ENCODE measurements at regions not wholly inside any gene's neighbourhood (a gene's known extent, or its start where the extent isn't known, plus 50 kb on each side); places are given as distances from the start of the nearest gene placed in this dataset.

DNA sequence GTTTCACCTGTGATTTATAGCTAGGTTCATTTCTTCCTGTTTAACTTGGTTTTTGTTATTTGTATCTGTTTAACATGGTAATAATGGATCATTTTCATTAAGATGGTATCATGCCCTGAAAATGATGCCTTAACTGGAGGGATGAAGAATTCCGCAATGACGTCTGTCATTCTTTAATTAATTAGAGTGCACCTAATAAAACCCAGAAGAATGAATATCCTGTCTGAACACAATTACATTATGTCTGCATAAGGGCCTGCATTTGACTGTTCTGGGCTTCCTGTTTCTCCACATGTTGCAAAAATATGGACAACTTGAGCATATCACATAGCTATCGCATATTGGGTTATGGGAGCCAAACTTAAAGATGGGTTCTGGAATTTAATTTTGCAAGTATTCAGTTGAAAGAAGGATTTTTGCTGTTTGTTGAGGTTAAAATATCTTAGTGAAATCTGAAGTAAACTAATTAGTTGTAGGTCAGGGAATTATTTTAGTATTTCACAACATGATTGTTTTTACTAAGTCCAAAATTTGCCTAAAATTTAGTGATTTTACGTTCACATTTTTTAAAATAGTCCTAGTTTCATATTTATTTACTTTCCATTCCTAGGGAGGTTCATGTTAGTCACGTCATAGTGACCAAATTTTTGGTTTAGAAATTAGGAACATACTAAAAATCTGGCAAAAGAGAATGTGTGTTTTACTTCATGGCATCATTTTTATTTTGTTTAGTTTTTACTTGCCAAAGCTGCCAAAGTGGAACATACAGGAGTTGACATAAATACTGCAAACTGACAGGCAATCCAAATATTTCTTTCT lies 321.0 kb upstream of the TGFBR2 start (continued):
- TF ChIP-seq POLR2A (IDR thresholded peaks at IDR 0.05; ENCODE audit: low read depth, low read length), result no peak

DNA sequence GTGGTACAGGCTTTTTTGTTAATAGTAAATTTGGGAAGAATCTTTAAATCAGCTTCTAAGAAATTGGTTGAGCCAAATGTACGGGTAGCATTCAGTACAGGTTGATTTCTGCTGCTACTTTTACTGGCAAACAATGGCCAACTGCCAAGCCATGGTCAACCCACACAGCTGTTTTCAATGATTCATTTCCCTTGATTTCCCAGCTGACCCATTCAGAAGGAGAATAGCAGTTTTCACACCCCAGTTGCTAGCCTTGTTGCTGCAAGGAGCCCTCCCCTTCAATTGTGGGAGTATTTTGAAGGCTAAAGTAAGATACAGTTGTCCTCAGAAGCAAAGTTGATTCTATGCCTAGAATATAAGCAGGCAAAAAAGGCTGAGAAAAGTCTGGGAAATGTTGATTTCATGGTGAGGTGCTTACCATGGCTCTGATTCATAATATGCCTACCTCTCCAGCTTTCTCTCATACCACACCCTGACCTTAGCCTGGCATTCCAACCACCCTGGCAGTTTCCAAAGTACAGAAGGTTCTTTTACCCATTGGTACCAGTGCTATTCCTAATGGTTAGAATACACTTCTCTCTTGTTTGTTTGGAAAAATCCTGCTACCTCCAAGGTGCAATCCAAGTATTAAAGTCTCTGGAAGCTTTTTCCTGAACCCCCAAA lies 320.3 kb upstream of the TGFBR2 start:
- H2AFZ ChIP-seq (replicated peaks; ENCODE audit: low read length, poor library complexity), result no peak overlapping the region
- H2AK9ac ChIP-seq (replicated peaks; ENCODE audit: low read depth, low read length, poor library complexity), result no peak overlapping the region
- ChIA-PET CTCF (interaction anchor here (1.2 kb wide), 1 partner anchor 33 kb away, joined by 4 read pairs; no protein-coding TSS in a partner anchor), POLR2A (ENCODE audit: unreplicated experiment) (no interaction called here)
- H3K18ac ChIP-seq (ENCODE audit: low read depth, low read length), result peak overlapping the region; percentile 66
- intact Hi-C loops (cut with micrococcal nuclease) (loop anchor here (5.0 kb wide), 2 partner anchors 131 to 321 kb away; partner anchors contain the start of gene TGFBR2), in situ Hi-C loops (cut with MboI; ENCODE audit: low sequenced_read_pairs) (no loop called here), dilution Hi-C loops (cut with HindIII; ENCODE audit: low sequenced_read_pairs, unreplicated experiment) (no loop called here)
- TF ChIP-seq MAFK (IDR thresholded peaks at IDR 0.05; ENCODE audit: low read depth, low read length), result 0 out of 2 replicates have a peak, but pooled peaks have one; percentile 1
- TF ChIP-seq RFX5 (IDR thresholded peaks at IDR 0.05; ENCODE audit: low read depth, low read length), result peak; percentile 54; the same call in 1 of the 2 replicates
- TF ChIP-seq FOS (IDR thresholded peaks at IDR 0.05; ENCODE audit: low read depth, low read length), result peak; percentile 15; the same call in 1 of the 2 replicates
- peak; percentile 8; the same call in 1 of the 2 replicates for TF ChIP-seq RAD21 (IDR thresholded peaks at IDR 0.05; ENCODE audit: low read length)
- TF ChIP-seq MAZ (IDR thresholded peaks at IDR 0.05; ENCODE audit: borderline replicate concordance, low read depth, low read length), result no peak
- peak; percentile 29 for TF ChIP-seq RCOR1 (IDR thresholded peaks at IDR 0.05; ENCODE audit: insufficient replicate concordance, low read length)
- no TSS peak for BruUV-seq (replicated peaks)
- no peak overlapping the region for H3K27ac ChIP-seq (ENCODE audit: insufficient read depth, low read length)
- H3K14ac ChIP-seq (replicated peaks; ENCODE audit: low read depth, low read length), result no peak overlapping the region
- H4K5ac ChIP-seq (ENCODE audit: low read depth, low read length), result peak overlapping the region; percentile 58; the same call in 1 of the 2 replicates
- no peaks in the 10 kb centered on the region for H3K9me3 ChIP-seq (ENCODE audit: control insufficient read depth, insufficient read depth, low read length)
- no peak overlapping the region for H2BK5ac ChIP-seq (ENCODE audit: low read depth, low read length, poor library complexity, severe bottlenecking)
- peak overlapping the region; percentile 11; the same call in 1 of the 2 replicates for H2BK120ac ChIP-seq (ENCODE audit: low read depth, low read length)
- no peaks in the 10 kb centered on the region for H3K36me3 ChIP-seq (ENCODE audit: control insufficient read depth, insufficient read depth, low read length)
- no peaks in the 10 kb centered on the region for H3K9me1 ChIP-seq (ENCODE audit: insufficient read depth, low read length)
- no peaks in the 10 kb centered on the region for H3K79me1 ChIP-seq (ENCODE audit: low read depth in 1 of 2, low read length in 2 of 2)
- peaks cover 5% of the 10 kb centered on the region for H3K4me1 ChIP-seq (ENCODE audit: control insufficient read depth, insufficient read depth, low read length)
- DNase-seq, result peak; percentile 88
- H4K20me1 ChIP-seq (ENCODE audit: insufficient read depth, low read length), result no peaks in the 10 kb centered on the region
- H3K27me3 ChIP-seq (ENCODE audit: control insufficient read depth, insufficient read depth, low read length), result no peaks in the 10 kb centered on the region
- peak overlapping the region; percentile 13 for H3K4ac ChIP-seq (ENCODE audit: low read depth, low read length)
- H2BK20ac ChIP-seq (ENCODE audit: low read depth, low read length), result peak overlapping the region; percentile 6; the same call in 1 of the 2 replicates
- no CpG with 5 or more reads among the region's 1 CpG for WGBS, 2 experiments (ENCODE audit: extremely low coverage in 2 of 2, insufficient read length in 1 of 2)
- H3K23ac ChIP-seq (ENCODE audit: low read depth, low read length), result no peak overlapping the region
- no peak overlapping the region for H4K91ac ChIP-seq (ENCODE audit: insufficient read depth, low read depth, low read length)
- peak overlapping the region; percentile 6; the same call in 1 of the 2 replicates for H2AK5ac ChIP-seq (ENCODE audit: low read depth, low read length)
- no peak overlapping the region for H3K9ac ChIP-seq (ENCODE audit: low read depth, low read length)
- no peak overlapping the region for H4K8ac ChIP-seq (ENCODE audit: low read depth in 2 of 2, low read length in 2 of 2)
- peak; percentile 43 for ATAC-seq (ENCODE audit: low read depth)
- peak overlapping the region; percentile 30 for H3K4me2 ChIP-seq (ENCODE audit: low read depth, low read length)
- H3K56ac ChIP-seq (ENCODE audit: extremely low read depth, insufficient read depth, low read length), result no peak overlapping the region
- no peak overlapping the region for H3K4me3 ChIP-seq (ENCODE audit: insufficient read depth, low read depth, low read length)
- no peak overlapping the region for H2BK15ac ChIP-seq (ENCODE audit: low read depth, low read length)

All from IMR-90 (cell line).